B cell (primary cell): ENCODE measurements at regions not wholly inside any gene's neighbourhood (a gene's known extent, or its start where the extent isn't known, plus 50 kb on each side); places are given as distances from the start of the nearest gene placed in this dataset.

Experiments used
- ATAC-seq: fragments of 200-7000 bp; cut with Tn5 transposase; one replicate; pipeline ENCODE4 v1.10.0; 2021; ENCODE audit warnings: low read depth, mild to moderate bottlenecking, moderate number of reproducible peaks, moderate library complexity
- CTCF ChIA-PET: fragments of 350-600 bp; sonication (Branson Sonifier 250); formaldehyde crosslinking; loops from one replicate; lab custom pipeline; 2021; ENCODE audit warnings: antibody characterized with exemption, inconsistent platforms; lab: Charles Lee
- POLR2A ChIA-PET: fragments of 350-600 bp; sonication (Branson Sonifier 250); formaldehyde crosslinking; loops from one replicate; lab custom pipeline; 2021; ENCODE audit warnings: antibody characterized with exemption; lab: Charles Lee
- DNase-seq: peaks from one replicate; pipeline ENCODE4 v3.0.0; 2013
- H2AFZ ChIP-seq: 2 replicates; pipeline ENCODE4 v1.6.1; 2012; ENCODE audit warnings: mild to moderate bottlenecking, low read depth, low read length; ENCODE audit not compliant: insufficient read depth, poor library complexity, severe bottlenecking
- H3K27ac ChIP-seq, 2 donors: 1 replicate in 1 of 2; 2 replicates in 1 of 2; pipeline ENCODE4 v1.5.1; 2012 to 2013; ENCODE audit warnings: low read length in 2 of 2, mild to moderate bottlenecking in 2 of 2, moderate library complexity in 1 of 2
- H3K27me3 ChIP-seq, 4 experiments: fragments of 200-600 bp in 1 of 4; sonication (generic) in 1 of 4; replicated peaks in 1 of 4; 1 replicate in 2 of 4; 2 replicates in 2 of 4; pipeline versions ENCODE4 v1.6.1 to v1.7.0; 2013 to 2016; ENCODE audit warnings: low read length in 3 of 4, mild to moderate bottlenecking in 2 of 4, mixed read lengths in 1 of 4, moderate library complexity in 1 of 4; ENCODE audit not compliant: insufficient read depth in 4 of 4, control insufficient read depth in 3 of 4; ENCODE audit errors: control extremely low read depth in 1 of 4
- H3K36me3 ChIP-seq, 2 experiments: replicated peaks in 1 of 2; 1 replicate in 1 of 2; 2 replicates in 1 of 2; pipeline versions ENCODE4 v1.6.1 to v1.7.1; 2013; ENCODE audit warnings: low read length in 1 of 2; ENCODE audit not compliant: insufficient read depth in 2 of 2, control insufficient read depth in 1 of 2; ENCODE audit errors: control extremely low read depth in 1 of 2, extremely low read depth in 1 of 2
- H3K4me1 ChIP-seq, 2 donors: fragments of 200-600 bp in 1 of 2; sonication (generic) in 1 of 2; 1 replicate in 1 of 2; 2 replicates in 1 of 2; pipeline versions ENCODE4 v1.5.1 to v1.6.1; 2013 to 2017; ENCODE audit warnings: low read length in 2 of 2; ENCODE audit not compliant: control insufficient read depth in 2 of 2, insufficient read depth in 2 of 2
- H3K4me2 ChIP-seq: replicated peaks from 2 replicates; pipeline ENCODE3; 2012; ENCODE audit warnings: mild to moderate bottlenecking, low read depth, low read length; ENCODE audit not compliant: poor library complexity, severe bottlenecking
- H3K4me3 ChIP-seq, 5 experiments: fragments of 200-600 bp in 1 of 5; sonication (generic) in 1 of 5; 1 replicate in 3 of 5; 2 replicates in 2 of 5; pipeline versions ENCODE4 v1.5.1 to v1.7.0; 2011 to 2016; ENCODE audit warnings: low read length in 4 of 5, mild to moderate bottlenecking in 4 of 5, low read depth in 2 of 5, control low read depth in 1 of 5, moderate library complexity in 1 of 5; ENCODE audit not compliant: insufficient read depth in 1 of 5; ENCODE audit errors: control extremely low read depth in 1 of 5, extremely low read depth in 1 of 5
- H3K79me2 ChIP-seq: fragments of 200-600 bp; sonication (generic); one replicate; pipeline ENCODE4 v1.6.0; 2016; ENCODE audit warnings: low read length; ENCODE audit not compliant: control insufficient read depth, insufficient read depth
- H3K9ac ChIP-seq: fragments of 200-600 bp; sonication (generic); 2 replicates; pipeline ENCODE4 v1.6.1; 2017; ENCODE audit warnings: mild to moderate bottlenecking, low read length, moderate library complexity
- H3K9me3 ChIP-seq, 3 donors: one replicate each; pipeline versions ENCODE4 v1.6.1 to v1.7.1; 2013; ENCODE audit warnings: low read length in 2 of 3; ENCODE audit not compliant: control insufficient read depth in 2 of 3, insufficient read depth in 1 of 3; ENCODE audit errors: control extremely low read depth in 1 of 3
- H4K20me1 ChIP-seq: 2 replicates; pipeline ENCODE4 v1.6.0; 2012; ENCODE audit warnings: mild to moderate bottlenecking, low read length; ENCODE audit not compliant: insufficient read depth, control insufficient read depth, poor library complexity, severe bottlenecking
- H3K27ac Mint-ChIP-seq: one replicate; pipeline ENCODE4 v1.8.0; 2021; ENCODE audit warnings: mixed read lengths
- H3K27me3 Mint-ChIP-seq: one replicate; pipeline ENCODE4 v1.8.0; 2021; ENCODE audit warnings: mixed read lengths
- H3K4me1 Mint-ChIP-seq: one replicate; pipeline ENCODE4 v1.8.0; 2021; ENCODE audit warnings: mixed read lengths
- H3K4me3 Mint-ChIP-seq: one replicate; pipeline ENCODE4 v1.8.0; 2021; ENCODE audit warnings: mixed read lengths
- H3K9me3 Mint-ChIP-seq: one replicate; pipeline ENCODE4 v1.8.0; 2022; ENCODE audit warnings: mixed read lengths; ENCODE audit not compliant: insufficient read depth
- CTCF ChIP-seq: fragments of 200-600 bp; IDR thresholded peaks from one replicate; pipeline ENCODE4 v1.8.0; 2022; ENCODE audit warnings: antibody characterized with exemption, mild to moderate bottlenecking
- EZH2 ChIP-seq: IDR thresholded peaks from 2 replicates; pipeline ENCODE4 v1.6.1; 2012; ENCODE audit warnings: borderline replicate concordance, low read depth, mild to moderate bottlenecking, moderate library complexity, low read length; ENCODE audit not compliant: insufficient read depth, poor library complexity, severe bottlenecking
- WGBS: methylation state at CpG from one replicate; pipeline ENCODE4 v1.1.5; 2013; ENCODE audit warnings: missing lambda C conversion rate; ENCODE audit not compliant: insufficient coverage; 5-methylcytosine and 5-hydroxymethylcytosine counted together
- intact Hi-C: fragments of 100-400 bp; cut with micrococcal nuclease; formaldehyde crosslinking; loops from one replicate; pipeline ENCODE4 v1.10.0; 2022

GRCh38 chr3:84126160-84126559 lies 832.6 kb upstream of the CADM2 start:
- WGBS, result 98% methylated on average over 9 of the region's 16 CpGs
- TF ChIP-seq EZH2, result no peak
- TF ChIP-seq CTCF, result no peak
- no peaks in the 10 kb centered on the region for H4K20me1 ChIP-seq
- POLR2A ChIA-PET, result no interaction called here
- DNase-seq, result no peak
- peaks cover 0 to 15% (median 1%) of the 10 kb centered on the region in 3 donors for H3K9me3 ChIP-seq
- no peak for ATAC-seq
- H2AFZ ChIP-seq, result no peak overlapping the region
- no peak overlapping the region for H3K9ac ChIP-seq
- no peaks in the 10 kb centered on the region for H3K79me2 ChIP-seq
- Mint-ChIP-seq H3K27me3 (no peaks in the 10 kb centered on the region), H3K27ac (no peak overlapping the region), H3K4me3 (no peak overlapping the region), H3K4me1 (no peaks in the 10 kb centered on the region), H3K9me3 (peaks cover 4% of the 10 kb centered on the region)
- CTCF ChIA-PET, result no interaction called here
- H3K36me3 ChIP-seq, result no peaks in the 10 kb centered on the region
- no peak overlapping the region for H3K4me2 ChIP-seq
- no peaks in the 10 kb centered on the region for H3K27me3 ChIP-seq
- no peaks in the 10 kb centered on the region for H3K4me1 ChIP-seq
- H3K27ac ChIP-seq, result no peak overlapping the region
- H3K4me3 ChIP-seq, result no peak overlapping the region
- intact Hi-C loops, result no loop called here

- H3K9me3 Mint-ChIP-seq, result peaks cover 4% of the 10 kb centered on the region
- no peaks in the 10 kb centered on the region for H3K4me1 Mint-ChIP-seq
- H3K9me3 ChIP-seq, result peaks cover 0 to 15% (median 1%) of the 10 kb centered on the region in 3 donors
- no peaks in the 10 kb centered on the region for H3K27me3 ChIP-seq
- no peaks in the 10 kb centered on the region for H3K4me1 ChIP-seq
- no peak overlapping the region for H3K27ac ChIP-seq
- no peak overlapping the region for H3K4me3 ChIP-seq
- H3K79me2 ChIP-seq, result no peaks in the 10 kb centered on the region
- no peak overlapping the region for H3K9ac ChIP-seq
- no peaks in the 10 kb centered on the region for H4K20me1 ChIP-seq
- H3K27ac Mint-ChIP-seq, result no peak overlapping the region
- no peak for TF ChIP-seq CTCF
- TF ChIP-seq EZH2, result no peak
- H2AFZ ChIP-seq, result no peak overlapping the region
- ChIA-PET POLR2A (no interaction called here), CTCF (no interaction called here)
- no peaks in the 10 kb centered on the region for H3K36me3 ChIP-seq
- H3K4me2 ChIP-seq, result no peak overlapping the region
- WGBS, result 80% methylated on average over 1 of the region's 2 CpGs
- no peaks in the 10 kb centered on the region for H3K27me3 Mint-ChIP-seq
- DNase-seq (no peak), ATAC-seq (no peak)
- intact Hi-C loops, result no loop called here
- no peak overlapping the region for H3K4me3 Mint-ChIP-seq
Measured at GRCh38 chr3:84128024-84128423, 830.8 kb upstream of the CADM2 start.
